Body of pancreas (tissue), 4 donors: ENCODE measurements at regions not wholly inside any gene's neighbourhood (a gene's known extent, or its start where the extent isn't known, plus 50 kb on each side); places are given as distances from the start of the nearest gene placed in this dataset. TPM values are rescaled to one million over a fixed set of nuclear protein-coding genes. Genes with fewer than 3 reads are reported as not detected.

Source experiments
- ATAC-seq: fragments of 150-250 bp; one replicate; pipeline ENCODE4 v1.9.1; 2016
- DNase-seq, 4 donors: peaks; one replicate each; pipeline ENCODE4 v3.0.0-alpha.2; 2019
- H3K27ac ChIP-seq, 4 donors: fragments of 200-600 bp; sonication (generic); 1 replicate in 3 of 4; 2 replicates in 1 of 4; pipeline versions ENCODE4 v1.5.1 to v1.6.1; 2016 to 2019; ENCODE audit warnings: mild to moderate bottlenecking in 1 of 4, mixed read lengths in 1 of 4, moderate library complexity in 1 of 4
- H3K27me3 ChIP-seq, 2 donors: fragments of 200-600 bp; sonication (generic); one replicate each; pipeline ENCODE4 v1.6.0; 2016; ENCODE audit warnings: mild to moderate bottlenecking in 1 of 2
- H3K36me3 ChIP-seq, 2 donors: fragments of 200-600 bp; sonication (generic); replicated peaks in 1 of 2; 2 replicates each; pipeline ENCODE4 v1.5.1; 2016; ENCODE audit warnings: low read depth in 2 of 2; ENCODE audit not compliant: insufficient read depth in 1 of 2
- H3K4me1 ChIP-seq: fragments of 200-600 bp; sonication (generic); one replicate; pipeline ENCODE4 v1.6.0; 2016
- H3K4me3 ChIP-seq, 2 donors: fragments of 200-600 bp; sonication (generic); 1 replicate in 1 of 2; 2 replicates in 1 of 2; pipeline ENCODE4 v1.5.1; 2016 to 2019
- H3K9me3 ChIP-seq, 3 donors: fragments of 200-600 bp; sonication (generic); 1 replicate in 2 of 3; 2 replicates in 1 of 3; pipeline ENCODE4 v1.5.1; 2016
- CTCF ChIP-seq, 7 experiments: fragments of 450-650 bp in 4 of 7; fragments of 200-600 bp in 3 of 7; sonication (generic) in 3 of 7; IDR thresholded peaks; one replicate each; pipeline ENCODE4 v1.5.1; 2016 to 2019; ENCODE audit warnings: antibody characterized with exemption in 7 of 7
- POLR2A ChIP-seq, 3 donors: fragments of 450-650 bp; IDR thresholded peaks; one replicate each; pipeline ENCODE4 v1.6.1; 2016; ENCODE audit warnings: antibody characterized with exemption in 3 of 3, mild to moderate bottlenecking in 2 of 3
- WGBS, 2 donors: methylation state at CpG; one replicate each; pipeline ENCODE4 v1.1.5; 2017; 5-methylcytosine and 5-hydroxymethylcytosine counted together
- intact Hi-C: fragments of 100-400 bp; cut with DNase I; formaldehyde crosslinking; loops from one replicate; pipeline ENCODE4 v1.15.1; 2023
- microRNA-seq, 2 donors: library from miRNA; unstranded; fragments of <30 nt; microRNA quantifications; one replicate each; pipeline ENCODE4, GENCODE V29; 2016; ENCODE audit warnings: borderline number of aligned reads in 2 of 2, borderline replicate concordance in 2 of 2
- small RNA-seq: library from RNA; depleted of rRNA; stranded (forward); fragments of <200 nt; gene quantifications from one replicate; pipeline ENCODE3, GENCODE V24; 2016

DNA sequence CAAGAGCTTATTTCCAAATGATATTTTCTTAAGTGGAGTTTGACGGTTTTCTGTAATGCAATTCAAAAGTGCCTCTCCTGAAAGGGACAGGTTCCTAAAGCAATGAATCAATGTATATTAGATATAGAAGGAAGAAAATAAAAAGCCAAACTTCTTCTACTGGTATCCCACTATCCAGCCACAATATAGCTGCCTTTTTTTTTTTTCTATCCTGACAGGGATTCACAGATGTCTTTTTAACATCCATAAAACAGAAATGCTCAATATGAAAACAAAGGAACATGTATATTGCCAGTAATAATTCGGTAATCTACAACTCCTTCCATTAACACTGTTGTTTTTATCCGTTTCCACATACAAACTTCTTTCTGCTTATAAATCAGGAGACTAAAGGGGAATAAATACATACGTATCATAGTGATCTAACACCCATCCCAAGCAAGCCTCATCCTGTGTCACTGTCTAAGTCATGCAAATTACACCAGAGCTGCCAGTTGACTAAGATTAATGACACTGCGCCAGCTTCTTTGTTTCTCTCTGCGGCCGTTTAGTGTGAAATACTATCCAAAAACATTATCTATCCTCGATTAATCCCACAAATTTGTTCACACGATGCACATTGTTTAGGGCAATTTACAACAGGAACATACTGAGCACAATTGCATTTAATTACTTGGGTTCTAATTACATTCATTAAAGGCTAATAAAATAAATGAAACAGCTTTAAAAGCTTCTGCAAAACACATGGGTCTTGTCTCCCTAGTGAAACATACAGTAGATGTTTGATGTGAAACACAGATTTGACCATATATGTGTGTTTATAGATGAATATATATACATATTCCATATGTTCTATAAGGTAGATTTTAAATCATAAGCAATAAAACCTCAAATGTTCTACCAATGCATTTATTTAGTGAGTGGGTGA lies 51.9 kb upstream of the CDIN1 start:
- no peak overlapping the region for H3K4me3 ChIP-seq
- no peaks in the 10 kb centered on the region for H3K27me3 ChIP-seq
- no peak overlapping the region for H3K27ac ChIP-seq
- no peak for TF ChIP-seq CTCF (IDR thresholded peaks at IDR 0.05)
- no peak for TF ChIP-seq POLR2A (IDR thresholded peaks at IDR 0.05)
- no peaks in the 10 kb centered on the region for H3K4me1 ChIP-seq
- intact Hi-C loops: no loop called here
- WGBS, 2 donors: 59 to 67% methylated on average over 9 of the region's 9 CpGs
- H3K36me3 ChIP-seq: no peaks in the 10 kb centered on the region
- ATAC-seq: no peak
- no peak for DNase-seq
- H3K9me3 ChIP-seq: no peaks in the 10 kb centered on the region

- 71 to 78% methylated on average over 7 of the region's 7 CpGs for WGBS, 2 donors
- intact Hi-C loops: no loop called here
Measured at GRCh38 chr15:36529296-36530011, 50.0 kb upstream of the CDIN1 start.

More at GRCh38 chr15:36529296-36530011, 50.0 kb upstream of the CDIN1 start:
- DNase-seq (no peak), ATAC-seq (no peak)
- Histone ChIP-seq H3K4me3 (no peak overlapping the region), H3K36me3 (no peaks in the 10 kb centered on the region), H3K9me3 (no peaks in the 10 kb centered on the region), H3K27me3 (no peaks in the 10 kb centered on the region), H3K4me1 (no peaks in the 10 kb centered on the region), H3K27ac (no peak overlapping the region)
- no peak for TF ChIP-seq POLR2A (IDR thresholded peaks at IDR 0.05)
- no peak for TF ChIP-seq CTCF (IDR thresholded peaks at IDR 0.05)

Small RNA genes lying in the stretch of these regions (microRNA-seq; reads per million reads assigned to microRNA genes)
- gene MIR4510: 0.47 to 1.3 reads per million in 2 donors

Small RNA genes lying in the stretch of these regions (small RNA-seq; reads per million reads assigned to genes)
- gene AC068867.1 (not detected), gene MIR4510 (not detected)
